Spleen (tissue), 11 donors: ENCODE measurements at regions not wholly inside any gene's neighbourhood (a gene's known extent, or its start where the extent isn't known, plus 50 kb on each side); places are given as distances from the start of the nearest gene placed in this dataset.

Source experiments
- DNase-seq: peaks from one replicate; pipeline ENCODE4 v3.0.0-alpha.2; 2020
- H3K27ac ChIP-seq, 8 donors: fragments of 200-600 bp; sonication (generic) in 7 of 8; 1 replicate in 4 of 8; 2 replicates in 4 of 8; pipeline versions ENCODE4 v1.5.0 to v1.8.0; 2016 to 2021; ENCODE audit warnings: inconsistent platforms in 4 of 8, mild to moderate bottlenecking in 4 of 8, moderate library complexity in 1 of 8
- H3K27me3 ChIP-seq, 7 donors: fragments of 200-600 bp; sonication (generic) in 6 of 7; replicated peaks in 1 of 7; 1 replicate in 4 of 7; 2 replicates in 3 of 7; pipeline versions ENCODE4 v1.5.0 to v1.8.0; 2016 to 2021; ENCODE audit warnings: inconsistent platforms in 3 of 7, mild to moderate bottlenecking in 1 of 7
- H3K36me3 ChIP-seq, 6 donors: fragments of 200-600 bp; sonication (generic) in 5 of 6; 1 replicate in 4 of 6; 2 replicates in 2 of 6; pipeline versions ENCODE4 v1.5.0 to v1.8.0; 2016 to 2021; ENCODE audit warnings: inconsistent platforms in 2 of 6
- H3K4me1 ChIP-seq, 6 donors: fragments of 200-600 bp; sonication (generic) in 5 of 6; 1 replicate in 3 of 6; 2 replicates in 3 of 6; pipeline versions ENCODE4 v1.5.0 to v1.8.0; 2016 to 2021; ENCODE audit warnings: inconsistent platforms in 3 of 6
- H3K4me3 ChIP-seq, 8 donors: fragments of 200-600 bp; sonication (generic) in 7 of 8; 1 replicate in 4 of 8; 2 replicates in 4 of 8; pipeline versions ENCODE4 v1.5.0 to v1.8.0; 2016 to 2021; ENCODE audit warnings: inconsistent platforms in 4 of 8, mild to moderate bottlenecking in 4 of 8, moderate library complexity in 2 of 8
- H3K9me3 ChIP-seq, 8 donors: fragments of 200-600 bp; sonication (generic) in 7 of 8; 1 replicate in 4 of 8; 2 replicates in 4 of 8; pipeline versions ENCODE4 v1.5.0 to v1.8.0; 2016 to 2021; ENCODE audit warnings: inconsistent platforms in 4 of 8
- POLR2A ChIP-seq, 3 donors: fragments of 450-650 bp; IDR thresholded peaks; one replicate each; pipeline ENCODE4 v1.5.1; 2017; ENCODE audit warnings: antibody characterized with exemption in 3 of 3, mild to moderate bottlenecking in 1 of 3
- POLR2AphosphoS5 ChIP-seq, 3 donors: sonication (generic); formaldehyde crosslinking; IDR thresholded peaks; one replicate each; pipeline ENCODE4 v1.5.1; 2017; ENCODE audit warnings: antibody characterized with exemption in 3 of 3
- WGBS, 5 donors: extraction: QIAGEN DNeasy Blood & Tissue Kit in 3 of 5; methylation state at CpG; one replicate each; pipeline versions ENCODE4 v1.1.5 to v1.1.7; 2013 to 2018; 5-methylcytosine and 5-hydroxymethylcytosine counted together
- intact Hi-C: fragments of 100-400 bp; cut with DNase I; formaldehyde crosslinking; loops from one replicate; pipeline ENCODE4 v1.15.0; 2023; ENCODE audit warnings: low total_unique reads
- TF ChIP-seq, protein P1 (sequence below), 11 experiments: fragments of 200-600 bp in 7 of 11; fragments of 450-650 bp in 4 of 11; sonication (generic) in 4 of 11; IDR thresholded peaks in 8 of 11; conservative IDR thresholded peaks in 3 of 11; 1 replicate in 7 of 11; 2 replicates in 4 of 11; pipeline versions ENCODE4 v1.4.0 to v1.8.0; 2016 to 2021; ENCODE audit warnings: antibody characterized with exemption in 11 of 11, inconsistent platforms in 4 of 11, mild to moderate bottlenecking in 1 of 11
- donor health status: healthy with polysubstance abuse.
- donor health status: DM: no; HTN: no; CAD: no; lungs with moderate emphysema.
- donor health status: DM: no; HTN: no; CAD: no.
- donor health status: Bipolar disorder and iron deficiency.
- donor health status: healthy.
- donor health status: DM: no; HTN: no; CAD: no.
- donor health status: DM: yes; HTN: yes; CAD: no.

- Histone ChIP-seq H3K4me1 (peaks cover 0 to 8% (median 5%) of the 10 kb centered on the region in 6 donors), H3K36me3 (no peaks in the 10 kb centered on the region), H3K4me3 (no peak overlapping the region), H3K27ac (no peak overlapping the region), H3K27me3 (peaks cover 0 to 55% (median 3%) of the 10 kb centered on the region in 7 donors), H3K9me3 (no peaks in the 10 kb centered on the region)
- 72 to 92% (median 84%) methylated on average over 3 of the region's 3 CpGs for WGBS, 5 donors
- TF ChIP-seq POLR2A (IDR thresholded peaks at IDR 0.05) (no peak), POLR2AphosphoS5 (IDR thresholded peaks at IDR 0.05) (no peak)
- TF ChIP-seq, protein P1, sequence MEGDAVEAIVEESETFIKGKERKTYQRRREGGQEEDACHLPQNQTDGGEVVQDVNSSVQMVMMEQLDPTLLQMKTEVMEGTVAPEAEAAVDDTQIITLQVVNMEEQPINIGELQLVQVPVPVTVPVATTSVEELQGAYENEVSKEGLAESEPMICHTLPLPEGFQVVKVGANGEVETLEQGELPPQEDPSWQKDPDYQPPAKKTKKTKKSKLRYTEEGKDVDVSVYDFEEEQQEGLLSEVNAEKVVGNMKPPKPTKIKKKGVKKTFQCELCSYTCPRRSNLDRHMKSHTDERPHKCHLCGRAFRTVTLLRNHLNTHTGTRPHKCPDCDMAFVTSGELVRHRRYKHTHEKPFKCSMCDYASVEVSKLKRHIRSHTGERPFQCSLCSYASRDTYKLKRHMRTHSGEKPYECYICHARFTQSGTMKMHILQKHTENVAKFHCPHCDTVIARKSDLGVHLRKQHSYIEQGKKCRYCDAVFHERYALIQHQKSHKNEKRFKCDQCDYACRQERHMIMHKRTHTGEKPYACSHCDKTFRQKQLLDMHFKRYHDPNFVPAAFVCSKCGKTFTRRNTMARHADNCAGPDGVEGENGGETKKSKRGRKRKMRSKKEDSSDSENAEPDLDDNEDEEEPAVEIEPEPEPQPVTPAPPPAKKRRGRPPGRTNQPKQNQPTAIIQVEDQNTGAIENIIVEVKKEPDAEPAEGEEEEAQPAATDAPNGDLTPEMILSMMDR (IDR thresholded peaks at IDR 0.05 in 8 of 11, conservative IDR thresholded peaks at IDR 0.05 in 3 of 11) = no peak
- intact Hi-C loops = loop anchor here (5.0 kb wide), 1 partner anchor 325 kb away; no protein-coding TSS in a partner anchor
- no peak for DNase-seq
Observed at GRCh38 chr1:115142616-115143015, 53.3 kb upstream of the TSPAN2 start.

- peaks cover 0 to 8% (median 5%) of the 10 kb centered on the region in 6 donors for H3K4me1 ChIP-seq
- no peak overlapping the region for H3K27ac ChIP-seq
- intact Hi-C loops = loop anchor here (5.0 kb wide), 1 partner anchor 326 kb away; no protein-coding TSS in a partner anchor
- no peak overlapping the region for H3K4me3 ChIP-seq
- H3K27me3 ChIP-seq = peaks cover 0 to 41% (median 3%) of the 10 kb centered on the region in 7 donors
- TF ChIP-seq POLR2AphosphoS5 (IDR thresholded peaks at IDR 0.05) (no peak), POLR2A (IDR thresholded peaks at IDR 0.05) (no peak)
- TF ChIP-seq, protein P1 (IDR thresholded peaks at IDR 0.05 in 8 of 11, conservative IDR thresholded peaks at IDR 0.05 in 3 of 11) = no peak
- no peaks in the 10 kb centered on the region for H3K36me3 ChIP-seq
- DNase-seq = no peak
- no peaks in the 10 kb centered on the region for H3K9me3 ChIP-seq
Observed at GRCh38 chr1:115141145-115141454, 51.8 kb upstream of the TSPAN2 start.

DNA sequence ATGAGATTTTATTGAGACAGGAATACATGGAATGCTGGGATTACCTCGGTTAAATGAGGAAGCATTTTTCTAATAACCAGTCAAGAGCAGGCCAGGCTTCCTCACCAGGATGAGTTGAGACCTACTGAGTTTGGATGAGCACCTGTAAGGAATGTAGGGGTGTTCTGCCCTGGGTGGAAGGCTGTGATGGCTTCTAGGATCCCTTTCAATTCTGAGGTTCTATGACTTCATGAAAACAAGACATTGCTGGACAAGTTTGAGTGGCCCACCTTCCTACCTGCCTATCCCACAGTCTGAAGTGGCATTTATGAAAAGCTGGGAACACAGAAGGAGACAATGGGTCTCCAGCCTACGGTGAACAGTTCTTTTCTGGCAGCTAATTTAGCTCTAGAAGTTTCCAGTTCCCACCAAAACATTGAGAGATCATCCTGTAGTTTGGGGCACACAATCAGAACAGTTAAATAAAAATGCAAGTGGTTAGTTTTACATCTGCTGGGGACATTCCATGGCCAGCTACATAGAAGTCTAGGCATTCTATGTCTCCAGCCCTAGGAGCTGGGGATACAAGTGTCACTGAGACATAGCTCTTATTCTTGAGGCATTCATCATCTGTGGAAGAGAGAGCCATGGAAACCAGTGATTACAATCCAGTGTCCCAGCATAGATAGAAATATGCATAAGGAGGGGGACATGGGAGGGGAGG lies 51.3 kb upstream of the TSPAN2 start:
- Histone ChIP-seq H3K4me1 (peaks cover 0 to 8% (median 5%) of the 10 kb centered on the region in 6 donors), H3K4me3 (no peak overlapping the region), H3K36me3 (no peaks in the 10 kb centered on the region), H3K9me3 (no peaks in the 10 kb centered on the region), H3K27me3 (peaks cover 0 to 36% (median 3%) of the 10 kb centered on the region in 7 donors), H3K27ac (no peak overlapping the region)
- intact Hi-C loops = loop anchor here (5.0 kb wide), 1 partner anchor 327 kb away; no protein-coding TSS in a partner anchor
- WGBS, 5 donors = 81 to 87% (median 82%) methylated on average over 2 of the region's 2 CpGs
- TF ChIP-seq POLR2A (IDR thresholded peaks at IDR 0.05) = no peak
- TF ChIP-seq POLR2AphosphoS5 (IDR thresholded peaks at IDR 0.05) = no peak
- TF ChIP-seq, protein P1 (IDR thresholded peaks at IDR 0.05 in 8 of 11, conservative IDR thresholded peaks at IDR 0.05 in 3 of 11) = no peak
- DNase-seq = no peak

- Histone ChIP-seq H3K27ac (no peak overlapping the region), H3K4me3 (peak overlapping the region in 1 of 8 donors; percentile 46), H3K27me3 (peaks cover 0 to 25% (median 3%) of the 10 kb centered on the region in 7 donors), H3K36me3 (no peaks in the 10 kb centered on the region), H3K9me3 (no peaks in the 10 kb centered on the region), H3K4me1 (peaks cover 0 to 8% (median 5%) of the 10 kb centered on the region in 6 donors)
- no peak for DNase-seq
- 84 to 95% (median 92%) methylated on average over 9 of the region's 9 CpGs for WGBS, 5 donors
- intact Hi-C loops = loop anchor here (5.0 kb wide), 1 partner anchor 458 kb away; no protein-coding TSS in a partner anchor
- TF ChIP-seq POLR2A (IDR thresholded peaks at IDR 0.05) (no peak), POLR2AphosphoS5 (IDR thresholded peaks at IDR 0.05) (no peak)
- TF ChIP-seq, protein P1 (IDR thresholded peaks at IDR 0.05 in 8 of 11, conservative IDR thresholded peaks at IDR 0.05 in 3 of 11) = no peak
Observed at GRCh38 chr1:115139381-115139780, 50.1 kb upstream of the TSPAN2 start.
